AML-193 (cell line): ENCODE measurements at regions not wholly inside any gene's neighbourhood (a gene's known extent, or its start where the extent isn't known, plus 50 kb on each side); places are given as distances from the start of the nearest gene placed in this dataset.
A peak's percentile ranks its signal among the peaks of the same experiment; 100 is the strongest.

ENCODE experiments used
- DNase-seq, 2 experiments: peaks; one replicate each; lab custom pipeline; 2025; lab: John Stamatoyannopoulos, UW

DNA sequence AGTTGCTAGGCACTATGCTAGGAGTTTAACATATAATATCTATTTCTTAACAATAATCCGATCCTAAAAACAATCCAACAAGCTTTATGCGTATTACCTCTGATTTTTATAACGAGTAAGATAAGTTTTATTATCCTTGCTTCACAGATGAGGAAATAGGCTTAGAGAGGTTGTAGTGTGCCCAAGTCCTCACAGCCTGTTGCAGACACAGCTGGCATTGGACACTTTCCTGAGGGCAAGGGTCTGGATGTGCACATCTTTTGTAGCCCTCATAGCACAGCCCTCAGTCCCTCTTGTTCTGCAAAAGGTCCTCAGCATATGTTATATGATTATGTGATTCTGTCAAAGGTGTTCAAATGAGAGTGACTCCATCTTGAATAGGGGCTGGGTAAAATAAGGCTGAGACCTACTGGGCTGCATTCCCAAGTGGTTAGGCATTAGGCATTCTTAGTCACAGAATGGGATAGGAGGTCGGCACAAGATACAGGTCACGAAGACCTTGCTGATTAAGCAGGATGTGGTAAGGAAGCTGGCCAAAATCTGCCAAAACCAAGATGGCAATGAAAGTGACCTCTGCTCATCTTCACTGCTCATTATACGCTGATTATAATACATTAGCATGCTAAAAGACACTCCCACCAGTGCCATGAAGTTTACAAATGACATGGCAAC is 75.7 kb upstream of the F3 start:
- DNase-seq: no peak

DNA sequence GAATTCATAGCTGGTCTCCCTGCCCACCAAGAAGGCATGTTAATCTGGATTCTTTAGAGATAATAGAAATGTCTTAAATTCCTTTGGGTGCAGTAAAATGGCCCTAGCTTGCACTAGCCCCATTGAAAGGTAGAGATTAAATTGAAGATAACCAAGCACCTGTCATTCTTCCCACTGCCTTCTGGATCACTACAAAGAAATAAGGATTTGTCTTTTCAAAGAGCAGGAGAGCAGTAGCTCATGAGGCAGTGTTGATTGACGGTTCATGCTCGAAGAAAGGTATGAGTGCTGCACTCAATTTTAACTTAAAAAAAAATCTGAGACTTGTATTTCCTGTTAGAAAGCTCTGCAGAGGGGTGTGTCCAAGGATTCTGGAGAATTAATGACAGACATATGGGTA is 74.9 kb upstream of the F3 start:
- no peak for DNase-seq

DNA sequence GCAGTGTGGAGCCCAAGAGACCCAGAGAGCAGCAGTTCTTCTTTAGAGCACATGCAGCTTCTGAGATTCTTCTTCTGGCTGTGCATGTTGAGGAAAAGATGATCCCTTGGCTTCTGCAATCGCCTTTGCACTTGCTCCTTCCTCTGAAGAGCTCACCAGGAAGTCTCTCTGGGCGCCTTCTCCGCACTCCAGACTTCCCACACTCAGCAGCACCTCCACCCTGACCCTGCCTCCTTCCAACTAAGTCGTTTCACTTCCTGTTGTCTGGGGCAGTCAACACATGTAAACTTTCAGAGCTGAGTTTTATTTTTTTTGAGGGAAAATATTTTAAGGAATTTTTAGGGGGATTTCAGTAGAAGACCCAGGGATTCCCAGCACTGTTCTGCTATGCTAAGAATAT is 73.4 kb upstream of the F3 start:
- DNase-seq: no peak

- no peak for DNase-seq
Measured at GRCh38 chr1:94614168-94614815, 72.7 kb upstream of the F3 start.

GRCh38 chr1:94612525-94613204 is 71.1 kb upstream of the F3 start:
- DNase-seq: no peak

DNA sequence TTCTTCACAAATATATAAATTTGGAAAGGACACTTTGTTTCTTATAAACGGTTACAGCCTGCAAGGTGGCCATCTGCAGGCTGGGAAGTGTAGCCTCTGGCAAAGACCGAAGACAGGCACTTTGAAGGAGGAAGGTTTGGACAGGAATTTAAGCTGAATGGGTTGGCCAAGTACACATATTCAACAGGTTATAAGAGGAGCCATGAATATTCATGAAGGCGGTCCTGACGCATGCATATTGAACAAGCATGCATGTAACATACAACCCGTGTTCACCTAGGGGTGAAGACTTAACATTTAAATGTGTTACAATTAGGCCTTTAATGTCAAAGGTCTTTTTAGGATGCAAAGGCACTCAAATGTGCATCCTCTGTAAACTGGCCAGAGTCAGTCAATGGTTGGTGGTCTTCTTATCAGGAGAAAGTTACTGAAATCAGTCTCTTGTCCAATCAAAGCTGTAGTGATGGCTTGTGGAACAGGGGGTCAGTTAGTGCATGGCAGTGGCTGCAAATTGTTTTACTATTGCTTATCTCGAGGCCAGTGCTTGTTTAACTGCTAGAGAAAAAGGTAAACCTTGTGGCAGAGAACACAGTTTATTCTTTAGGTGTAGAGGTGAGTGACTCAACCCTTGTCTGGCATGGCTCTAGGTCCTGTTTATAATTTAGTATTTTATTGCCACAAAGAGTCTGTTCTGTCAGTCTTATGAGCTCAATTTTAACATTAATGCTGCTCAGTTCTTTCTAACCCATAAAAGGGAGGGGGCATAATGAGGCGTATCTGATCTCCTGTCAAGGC is 70.3 kb upstream of the F3 start:
- no peak for DNase-seq

GRCh38 chr1:94609619-94610018 is 68.1 kb upstream of the F3 start:
- DNase-seq: no peak

DNA sequence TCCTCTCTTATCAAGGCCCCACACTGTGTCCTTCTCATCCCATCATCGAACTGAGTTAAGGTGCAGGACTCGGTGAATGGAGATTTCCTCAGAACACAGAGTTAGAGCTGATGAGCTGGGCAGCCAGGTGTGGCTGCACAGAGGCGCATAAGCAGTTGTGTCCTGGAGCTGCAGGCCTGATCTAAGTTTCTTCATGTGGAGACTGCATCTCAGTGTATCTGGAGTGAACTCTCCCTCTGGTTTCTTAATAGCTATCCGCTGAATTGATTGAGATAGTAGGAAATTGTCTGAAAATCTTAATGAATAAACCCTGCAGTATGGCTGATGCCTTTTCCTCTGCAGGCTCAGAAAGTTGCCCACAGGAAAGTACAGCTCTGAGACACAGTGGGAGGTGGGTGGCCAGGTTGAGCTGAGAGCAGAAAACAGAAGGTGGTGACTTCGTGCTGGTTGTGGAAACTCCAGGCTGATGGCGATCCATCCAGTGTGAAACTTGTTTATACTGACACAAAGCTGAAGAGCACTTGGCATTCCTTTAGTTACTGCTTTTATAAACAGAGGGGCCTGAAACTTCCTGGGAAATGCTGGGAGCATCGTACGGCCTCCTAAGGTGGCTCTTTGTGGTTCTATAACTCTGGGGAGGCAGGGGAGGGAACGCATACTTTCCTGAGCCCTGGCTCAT is 67.4 kb upstream of the F3 start:
- DNase-seq: no peak

- DNase-seq: no peak
Measured at GRCh38 chr1:94608142-94608851, 66.7 kb upstream of the F3 start.

- DNase-seq: no peak
Measured at GRCh38 chr1:94607398-94607797, 65.8 kb upstream of the F3 start.

DNA sequence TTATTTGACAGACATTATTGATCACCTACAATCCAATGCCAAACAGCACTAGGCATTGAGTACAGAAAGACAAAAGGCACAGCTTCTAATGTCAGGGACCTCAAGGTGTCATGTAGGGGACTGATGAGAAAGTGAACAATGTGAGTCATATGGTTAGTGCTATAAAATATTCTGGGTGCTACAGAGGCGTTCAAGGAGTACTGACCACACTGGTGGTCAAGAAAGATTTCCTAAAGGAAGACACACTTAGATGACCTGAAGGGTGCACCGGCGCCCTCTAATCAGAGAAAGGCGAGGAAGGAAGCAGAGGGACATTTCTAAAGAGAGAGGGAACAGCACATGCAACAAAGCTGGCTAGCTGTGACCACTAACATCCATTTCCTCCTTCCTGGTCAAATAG is 64.9 kb upstream of the F3 start:
- peak in 1 of 2 experiments; percentile 17 for DNase-seq

DNA sequence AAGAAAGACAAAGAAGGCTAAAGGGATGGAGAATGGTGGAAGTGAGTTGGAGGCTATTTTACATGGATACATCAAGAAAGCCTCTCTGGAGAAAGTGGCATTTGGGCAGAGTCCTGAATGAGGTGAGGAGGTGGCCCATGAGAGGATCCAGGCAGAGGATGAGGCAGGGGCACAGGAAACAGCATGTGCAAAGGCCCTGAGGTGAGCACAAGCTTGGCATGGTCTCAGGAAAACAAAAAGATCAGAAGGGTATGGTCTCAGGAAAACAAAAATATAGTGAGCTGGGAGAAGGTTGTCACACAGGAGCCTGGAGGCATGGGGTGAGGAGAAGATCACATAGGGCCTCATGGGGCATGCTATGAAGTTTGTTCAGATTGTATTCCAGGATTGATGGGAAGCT is 62.1 kb upstream of the F3 start:
- no peak for DNase-seq

DNA sequence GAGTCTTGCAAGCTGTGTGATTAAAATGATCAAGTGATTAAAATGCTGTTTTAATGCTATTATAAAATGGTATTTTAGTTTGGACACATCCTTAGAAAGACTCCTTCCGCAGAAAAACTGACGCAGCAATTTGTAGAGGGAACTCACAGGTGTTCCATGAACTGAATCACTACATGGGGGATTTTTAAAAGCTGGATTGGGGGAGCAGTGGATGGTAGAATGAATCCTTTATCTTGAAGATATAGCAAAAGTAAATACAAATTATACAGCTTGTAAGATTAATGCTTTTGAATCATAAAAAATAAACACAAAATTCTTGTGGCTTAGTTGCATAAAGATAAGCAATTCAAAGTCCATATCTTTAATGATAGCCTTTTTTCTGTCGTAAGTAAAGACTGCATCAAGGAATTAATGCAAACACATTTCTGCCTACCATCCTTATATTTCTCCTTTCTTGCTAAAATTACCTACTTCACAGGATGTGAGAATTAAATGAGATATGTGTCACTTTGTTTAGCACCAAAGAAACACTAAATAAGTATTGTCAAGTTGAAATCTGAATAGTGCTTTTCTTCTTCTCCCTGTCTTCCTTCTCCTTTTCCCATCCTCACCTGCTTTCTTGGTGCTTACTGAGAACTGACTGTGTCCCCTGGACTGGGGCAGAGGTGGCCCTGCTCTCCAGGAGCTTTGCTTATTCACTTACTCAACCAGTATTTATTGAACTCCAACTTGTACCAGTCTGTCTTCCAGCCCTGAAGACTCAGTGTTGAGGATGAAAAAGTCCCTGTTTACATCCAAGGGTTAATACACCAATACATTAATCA is 61.5 kb upstream of the F3 start:
- peak; percentile 65 to 78 for DNase-seq

- peak; percentile 94 to 96 for DNase-seq
Measured at GRCh38 chr1:94602316-94602715, 60.8 kb upstream of the F3 start.

GRCh38 chr1:94600556-94600955 is 59.0 kb upstream of the F3 start:
- no peak for DNase-seq

GRCh38 chr1:94599095-94599813 is 57.7 kb upstream of the F3 start:
- DNase-seq: no peak

- no peak for DNase-seq
Measured at GRCh38 chr1:94597701-94598100, 56.1 kb upstream of the F3 start.

DNA sequence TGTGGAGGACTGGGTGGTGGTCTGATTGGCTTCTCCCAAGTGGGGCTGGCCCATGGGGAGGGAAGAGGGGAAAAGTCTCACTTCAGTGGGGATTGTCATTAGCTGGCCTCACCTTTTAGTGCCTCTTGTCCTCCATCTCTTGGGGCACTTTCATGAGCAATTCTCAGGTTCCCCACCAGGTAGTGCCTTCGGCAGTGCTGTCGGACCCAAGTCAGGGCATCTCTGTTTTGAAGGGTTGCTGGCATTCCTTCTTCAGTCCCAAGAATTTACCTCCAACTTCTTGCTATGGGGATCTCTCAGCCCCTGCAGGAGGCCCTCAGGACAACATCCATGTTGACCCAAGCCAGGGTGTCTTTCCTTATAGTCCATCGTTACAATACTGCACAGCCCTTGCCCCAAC is 54.7 kb upstream of the F3 start:
- DNase-seq: no peak

DNA sequence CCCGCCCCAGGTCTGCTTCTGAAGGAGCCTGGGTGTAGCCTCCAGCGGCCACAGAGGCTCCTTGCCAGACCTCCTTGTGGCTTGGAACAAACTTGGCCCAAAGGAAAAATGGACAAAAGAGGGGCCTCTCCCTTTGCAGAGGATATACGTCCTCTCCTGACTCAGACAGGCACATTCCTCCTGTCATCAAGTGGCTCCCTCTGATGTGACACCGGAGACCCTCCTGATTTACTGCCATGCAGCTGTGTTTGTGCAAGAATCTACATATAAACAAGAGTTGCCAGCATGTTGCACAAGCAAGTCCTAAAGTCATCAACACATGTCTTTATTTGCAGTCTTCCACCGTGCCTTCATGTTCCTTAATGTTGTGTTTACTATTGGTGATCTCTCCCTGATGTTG is 54.1 kb upstream of the F3 start:
- DNase-seq: no peak

DNA sequence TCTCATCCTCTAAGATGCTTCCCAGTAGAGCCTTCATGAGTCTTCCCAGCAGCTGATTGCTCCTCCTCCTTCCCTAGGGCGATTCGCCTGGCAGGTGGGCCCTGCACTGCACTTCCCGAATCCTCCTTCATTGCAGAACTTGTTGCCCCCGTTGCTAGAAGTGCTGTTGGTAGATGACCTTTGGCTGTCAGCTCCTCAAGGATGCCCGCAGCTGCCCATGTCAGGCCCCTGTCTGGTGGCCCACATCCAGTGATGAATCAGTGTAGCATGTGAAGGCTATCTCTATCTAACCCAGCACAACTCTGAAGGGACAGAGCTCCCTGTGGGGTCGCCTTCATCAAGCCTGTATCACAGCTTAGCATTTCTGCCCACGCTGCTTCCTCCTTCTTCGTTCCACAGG is 52.1 kb upstream of the F3 start:
- DNase-seq: no peak
